HCEC 1CT (cell line): ENCODE measurements at regions not wholly inside any gene's neighbourhood (a gene's known extent, or its start where the extent isn't known, plus 50 kb on each side); places are given as distances from the start of the nearest gene placed in this dataset.
A peak's percentile ranks its signal among the peaks of the same experiment; 100 is the strongest.
"Not testable (repeated sequence)": the region's sequence is repeated elsewhere in the genome, so short reads cannot be mapped to it uniquely, and the experiment has no call there.

Experiments
- DNase-seq: peaks from one replicate; pipeline ENCODE4 v3.0.0-alpha.2; 2017

DNA sequence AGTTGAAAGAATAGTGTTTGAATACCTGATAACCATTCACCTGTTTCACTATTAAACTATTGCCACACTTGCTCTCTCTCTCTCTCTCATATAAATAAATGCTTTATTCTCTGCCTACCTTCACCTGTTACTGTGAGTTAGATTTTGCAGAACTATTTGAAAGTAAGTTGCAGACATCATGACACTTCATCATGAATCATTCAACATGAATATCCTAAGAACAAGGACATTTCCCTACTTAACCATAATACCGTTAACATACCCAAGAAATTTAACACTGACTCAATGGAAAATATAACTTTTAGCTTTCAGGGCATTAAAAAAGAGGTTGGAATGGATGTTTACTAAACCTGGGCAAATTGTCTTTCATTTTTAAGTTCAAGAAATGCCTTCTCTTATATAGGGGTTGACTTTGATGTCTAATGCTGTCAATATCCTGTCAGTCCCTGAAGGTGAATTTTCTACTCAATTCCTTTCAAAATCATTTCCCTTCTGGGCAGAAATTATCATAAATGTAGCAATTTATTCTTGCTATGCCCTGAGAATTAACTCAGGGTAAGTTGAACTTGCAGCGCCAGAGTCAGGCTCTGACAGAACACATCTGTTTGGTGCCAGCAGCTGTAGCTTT lies 582.6 kb upstream of the TLE4 start:
- DNase-seq, result no peak

DNA sequence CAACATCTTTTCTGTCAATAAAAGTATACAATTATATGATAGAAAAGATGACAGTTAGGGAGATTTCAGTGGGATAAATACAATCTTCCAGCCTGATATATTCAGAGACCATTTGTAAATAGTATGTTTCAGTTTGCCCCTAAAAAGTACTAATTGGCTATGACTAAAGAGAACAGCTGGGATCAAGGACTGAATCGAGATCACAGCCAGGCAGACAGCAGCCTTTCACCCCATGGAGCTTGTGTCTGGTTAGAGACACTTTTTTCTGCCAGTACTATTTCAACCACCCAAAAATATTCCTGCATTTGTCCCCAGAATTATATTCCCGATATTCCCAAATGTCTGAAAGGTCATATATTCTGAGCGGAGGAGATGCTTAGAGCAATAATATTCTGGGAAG lies 577.3 kb upstream of the TLE4 start:
- no peak for DNase-seq

DNA sequence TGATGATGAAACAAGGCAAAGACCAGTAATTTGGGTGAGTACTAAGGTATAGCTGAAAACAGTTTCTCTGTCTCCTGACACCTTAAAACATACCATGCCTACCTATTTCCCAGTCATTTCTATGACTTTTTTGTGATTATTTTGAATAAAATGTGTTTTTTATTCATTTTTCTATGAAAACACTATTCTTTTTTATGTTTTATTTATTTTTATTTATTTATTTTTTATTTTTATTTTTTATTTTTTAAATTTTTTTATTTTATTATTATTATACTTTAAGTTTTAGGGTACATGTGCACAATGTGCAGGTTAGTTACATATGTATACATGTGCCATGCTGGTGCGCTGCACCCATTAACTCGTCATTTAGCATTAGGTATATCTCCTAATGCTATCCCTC lies 576.8 kb upstream of the TLE4 start:
- DNase-seq, result not testable (repeated sequence)

DNA sequence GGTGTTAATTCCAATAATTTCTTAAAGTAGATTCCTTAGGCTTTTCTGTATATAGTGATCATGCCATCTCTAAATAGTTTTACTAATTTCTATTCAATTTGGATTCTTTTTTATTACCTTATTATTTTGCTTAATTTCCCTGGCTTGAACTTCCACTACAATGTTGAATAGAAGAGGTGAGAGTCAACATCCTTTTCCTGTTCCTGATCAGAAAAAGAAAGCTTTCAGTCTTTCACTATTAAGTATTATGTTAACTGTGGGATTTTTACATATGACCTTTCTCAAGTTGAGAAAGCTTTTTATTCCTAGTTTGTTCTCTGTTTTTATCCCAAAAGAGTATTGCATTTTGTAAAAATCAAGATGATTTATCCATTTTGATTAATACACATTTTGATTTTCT lies 574.5 kb upstream of the TLE4 start:
- no peak for DNase-seq

DNA sequence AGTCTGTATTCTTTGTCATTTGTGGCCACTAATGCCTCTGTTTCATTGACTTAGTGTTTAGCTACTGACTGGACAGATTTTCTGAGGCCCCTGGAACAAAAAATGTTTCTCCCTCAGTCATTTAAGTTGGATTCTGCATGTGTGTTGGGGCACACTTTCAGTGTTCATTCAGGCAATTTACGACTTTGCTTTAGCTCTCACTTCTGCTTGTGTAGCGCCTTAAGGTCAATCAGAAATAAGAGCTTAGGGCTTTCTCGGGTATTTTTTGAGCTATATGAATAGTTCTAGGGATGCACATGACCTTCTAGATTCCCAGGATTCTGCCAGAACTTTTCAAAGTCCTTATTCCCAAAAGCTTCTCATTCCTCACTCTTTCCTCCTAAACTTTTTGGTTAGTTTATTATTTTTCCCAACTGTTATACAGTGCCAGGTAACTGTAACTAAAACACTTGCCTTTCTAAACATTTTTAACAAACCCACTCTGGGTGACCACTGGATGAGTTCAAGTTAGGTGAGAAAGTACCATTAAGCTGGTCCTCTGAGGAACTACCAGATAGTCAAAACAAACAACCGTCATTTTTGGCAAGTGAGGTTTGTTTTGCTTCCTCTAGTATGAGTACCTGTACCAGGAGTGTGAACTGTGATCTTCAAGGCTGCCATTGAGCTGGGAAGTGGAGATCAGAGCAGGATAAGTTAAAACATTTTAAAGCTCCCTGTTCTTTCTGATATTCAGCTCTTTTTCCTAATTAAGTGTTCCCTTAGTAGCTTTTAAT lies 571.3 kb upstream of the TLE4 start:
- DNase-seq, result no peak

DNA sequence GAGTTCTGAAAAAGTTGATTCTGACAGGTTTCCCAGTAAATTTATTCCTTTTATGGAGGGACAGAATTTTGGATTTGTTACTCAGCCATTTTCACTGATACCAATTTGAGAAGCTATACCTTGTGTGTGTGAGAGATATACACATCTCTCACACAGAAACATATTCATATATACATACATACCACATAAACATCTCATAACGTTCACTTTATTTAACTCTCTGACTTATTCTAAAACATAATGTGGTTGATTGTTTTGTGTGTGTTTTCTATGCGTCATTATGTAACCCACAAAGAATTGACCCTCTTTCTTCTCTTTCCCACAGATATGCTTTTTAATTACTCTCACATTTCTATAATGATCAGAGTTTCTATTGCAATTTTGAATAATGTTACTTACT lies 570.8 kb upstream of the TLE4 start:
- DNase-seq, result no peak

DNA sequence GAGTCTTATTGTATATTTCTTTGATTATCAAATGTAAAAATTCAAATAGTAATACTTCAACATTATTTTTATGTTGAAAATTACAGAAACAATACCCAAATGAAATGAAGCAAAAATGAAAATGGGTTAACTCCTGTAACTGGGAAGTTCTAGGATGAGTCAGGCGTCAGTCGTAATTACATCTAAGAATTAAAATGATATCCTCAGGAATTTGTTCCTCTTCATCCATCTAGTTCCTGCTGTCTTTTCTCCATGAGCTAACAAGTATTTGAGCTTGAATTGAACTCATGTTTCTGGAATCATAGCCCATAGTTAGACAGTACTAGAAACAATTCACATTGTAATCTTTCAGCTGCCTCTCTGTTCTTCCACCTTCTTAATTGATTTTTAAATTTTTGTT lies 568.3 kb upstream of the TLE4 start:
- no peak for DNase-seq

DNA sequence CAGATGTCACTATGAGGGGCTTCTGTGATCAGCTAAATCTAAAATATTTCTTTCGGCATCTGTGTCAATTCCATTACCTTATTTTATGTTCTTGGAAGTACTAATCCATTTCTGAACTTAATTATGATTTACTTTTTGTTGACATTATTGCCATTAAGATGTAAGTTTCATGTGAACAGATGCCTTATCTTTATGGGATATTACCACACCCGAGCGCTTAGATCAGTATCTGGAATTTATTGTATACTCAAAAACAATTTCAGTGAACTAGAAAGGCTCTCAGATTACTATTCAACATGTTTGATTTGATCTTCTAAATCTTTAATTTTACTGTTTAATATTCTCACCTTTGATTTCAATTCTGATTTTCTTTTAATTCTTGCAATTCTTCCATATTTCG lies 567.7 kb upstream of the TLE4 start:
- DNase-seq, result no peak

DNA sequence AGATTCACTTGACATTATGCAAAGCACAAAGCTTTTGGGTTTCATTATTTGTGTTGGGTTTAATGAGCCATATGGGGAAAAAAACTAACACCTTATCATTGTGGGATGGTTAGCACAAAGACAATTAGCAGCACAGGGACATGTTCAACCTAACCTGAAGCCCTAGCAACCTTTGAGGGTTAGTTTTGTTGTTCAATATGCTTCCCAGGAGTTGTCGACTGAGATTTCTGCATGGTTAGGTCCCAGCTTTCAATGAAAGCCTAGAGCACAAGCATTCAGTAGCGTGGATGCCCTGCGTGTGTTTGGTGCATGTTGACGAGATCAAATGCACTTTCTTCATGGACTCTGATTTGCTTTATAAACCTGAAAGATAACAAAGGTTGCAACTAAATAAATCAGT lies 565.2 kb upstream of the TLE4 start:
- DNase-seq, result no peak

DNA sequence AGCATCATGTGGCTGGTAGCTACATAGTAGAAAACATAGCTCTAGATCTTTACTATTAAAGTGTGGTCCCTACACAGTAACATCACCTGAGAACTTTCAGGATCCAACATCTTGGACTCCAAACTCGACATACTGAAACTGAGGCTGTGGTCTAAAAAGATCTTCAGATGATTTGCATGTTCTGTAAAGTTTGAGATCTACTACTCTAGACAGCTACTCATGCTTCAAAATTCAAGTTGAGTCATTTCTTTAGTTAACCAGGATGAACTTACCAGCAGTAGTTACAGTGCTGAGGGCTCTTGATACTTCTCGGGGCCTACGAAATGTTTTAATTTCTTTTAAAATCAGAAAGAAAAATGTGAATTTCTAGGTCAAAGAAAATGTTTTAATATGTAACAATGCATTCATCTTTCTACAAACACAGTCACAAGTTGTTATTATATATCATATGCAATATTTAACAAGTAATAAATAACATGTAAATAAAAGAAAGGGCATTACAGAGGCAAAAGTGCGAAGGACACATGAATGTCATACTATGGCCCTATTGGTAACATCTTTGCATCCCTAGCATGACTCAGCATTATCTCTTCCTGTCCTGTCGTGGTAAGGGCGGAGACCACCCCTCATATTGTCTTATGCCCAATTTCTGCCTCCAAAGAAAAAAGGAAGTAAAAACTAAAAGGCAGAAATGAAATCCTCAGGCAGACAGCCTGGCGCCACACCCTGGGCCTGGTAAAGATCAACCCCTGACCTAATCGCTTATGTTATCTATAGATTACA lies 563.9 kb upstream of the TLE4 start:
- no peak for DNase-seq

DNA sequence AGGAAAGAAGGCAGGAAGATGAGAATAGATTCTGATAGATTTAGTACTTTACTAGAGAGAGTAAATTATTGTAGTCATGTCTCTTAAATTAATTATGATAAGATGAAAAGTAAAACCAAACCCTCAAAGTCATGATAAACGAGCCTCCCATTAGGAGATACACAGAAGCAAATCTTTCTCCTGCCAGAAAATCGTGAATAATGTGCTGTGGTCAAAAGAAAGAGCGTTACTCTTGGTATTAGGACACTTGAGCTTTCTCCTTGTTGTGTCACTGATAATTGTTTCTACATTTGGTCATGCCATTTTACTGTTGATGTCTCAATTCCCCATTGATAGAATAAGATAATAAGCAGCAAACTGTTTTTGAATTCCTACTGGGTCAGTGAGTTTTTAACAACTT lies 562.8 kb upstream of the TLE4 start:
- no peak for DNase-seq

DNA sequence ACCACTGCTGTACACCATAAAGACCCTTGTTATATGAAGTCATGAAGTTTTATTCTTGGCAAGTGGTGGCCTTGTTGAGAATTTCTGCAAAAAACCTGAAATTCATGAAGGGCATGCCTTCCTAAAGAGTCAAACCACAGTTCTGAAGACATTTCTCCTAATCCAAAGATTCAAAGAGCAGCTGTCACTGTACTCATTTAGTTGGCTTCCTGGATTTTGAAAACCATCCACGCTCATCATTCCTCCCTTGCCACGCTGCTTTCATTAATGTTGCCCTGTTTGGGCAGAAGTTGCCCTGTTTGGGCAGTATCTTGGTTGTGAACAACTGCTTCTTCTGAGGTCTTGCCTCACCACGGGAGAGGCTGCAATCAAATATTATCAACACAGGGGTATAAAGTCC lies 560.3 kb upstream of the TLE4 start:
- DNase-seq, result no peak

DNA sequence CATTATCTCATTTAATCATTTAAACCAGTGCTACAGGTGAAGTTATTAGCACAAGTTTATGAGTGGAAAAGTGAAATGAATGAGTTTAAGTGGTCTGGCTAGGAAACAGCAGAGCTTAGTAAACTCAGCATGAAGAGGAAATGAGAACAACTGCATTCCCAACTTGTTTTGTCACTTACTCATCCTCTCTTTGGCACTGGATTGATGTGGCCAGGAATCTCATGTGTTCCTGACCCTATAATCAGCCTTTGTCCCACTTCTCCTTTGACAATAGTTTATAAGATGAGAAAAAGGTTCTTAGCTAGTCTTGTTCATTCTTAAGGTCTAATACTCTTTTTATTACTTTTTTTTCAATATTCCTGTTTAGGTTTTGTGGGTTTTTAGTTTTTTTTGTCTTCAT lies 559.2 kb upstream of the TLE4 start:
- DNase-seq, result peak; percentile 79

DNA sequence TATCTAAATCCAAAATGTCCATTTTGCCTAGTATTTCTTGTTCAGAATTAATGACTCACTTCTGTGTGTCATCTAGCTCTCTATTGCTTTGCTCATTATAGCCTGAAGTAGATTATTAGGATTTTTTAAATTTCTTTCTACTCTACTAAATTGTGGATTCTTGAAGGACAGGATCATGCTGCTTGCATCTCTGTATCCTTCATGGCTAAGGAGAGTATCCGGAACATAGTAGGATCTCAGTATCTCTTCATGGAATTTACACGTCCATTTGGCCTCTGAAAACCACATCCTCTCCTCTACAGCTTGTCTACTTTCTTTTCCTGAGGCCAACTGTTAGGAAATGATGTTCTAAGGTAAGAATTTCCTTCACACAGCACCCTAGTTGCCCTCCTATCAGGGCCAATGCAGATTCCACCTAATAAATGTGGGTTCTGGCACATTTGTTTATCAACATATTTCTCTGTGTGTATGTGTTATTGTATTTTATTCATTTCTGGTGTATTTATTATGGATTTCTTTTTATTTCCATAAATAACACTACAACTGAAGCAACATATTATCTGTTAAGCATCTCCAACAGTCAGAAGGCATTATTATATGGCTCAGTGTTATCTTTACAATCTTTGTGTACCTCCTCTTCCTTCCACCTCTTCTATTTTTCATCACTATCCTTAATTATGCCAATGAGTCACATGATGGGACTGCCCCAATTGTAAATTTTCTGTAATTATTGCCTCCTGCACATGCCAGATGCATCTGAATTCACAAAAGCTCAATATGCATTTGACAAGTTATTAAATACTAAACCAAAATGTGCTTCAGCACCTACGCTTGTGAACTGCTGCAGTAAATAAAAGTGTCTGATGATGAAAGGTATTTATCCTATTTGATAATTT lies 557.8 kb upstream of the TLE4 start:
- DNase-seq, result peak; percentile 58

DNA sequence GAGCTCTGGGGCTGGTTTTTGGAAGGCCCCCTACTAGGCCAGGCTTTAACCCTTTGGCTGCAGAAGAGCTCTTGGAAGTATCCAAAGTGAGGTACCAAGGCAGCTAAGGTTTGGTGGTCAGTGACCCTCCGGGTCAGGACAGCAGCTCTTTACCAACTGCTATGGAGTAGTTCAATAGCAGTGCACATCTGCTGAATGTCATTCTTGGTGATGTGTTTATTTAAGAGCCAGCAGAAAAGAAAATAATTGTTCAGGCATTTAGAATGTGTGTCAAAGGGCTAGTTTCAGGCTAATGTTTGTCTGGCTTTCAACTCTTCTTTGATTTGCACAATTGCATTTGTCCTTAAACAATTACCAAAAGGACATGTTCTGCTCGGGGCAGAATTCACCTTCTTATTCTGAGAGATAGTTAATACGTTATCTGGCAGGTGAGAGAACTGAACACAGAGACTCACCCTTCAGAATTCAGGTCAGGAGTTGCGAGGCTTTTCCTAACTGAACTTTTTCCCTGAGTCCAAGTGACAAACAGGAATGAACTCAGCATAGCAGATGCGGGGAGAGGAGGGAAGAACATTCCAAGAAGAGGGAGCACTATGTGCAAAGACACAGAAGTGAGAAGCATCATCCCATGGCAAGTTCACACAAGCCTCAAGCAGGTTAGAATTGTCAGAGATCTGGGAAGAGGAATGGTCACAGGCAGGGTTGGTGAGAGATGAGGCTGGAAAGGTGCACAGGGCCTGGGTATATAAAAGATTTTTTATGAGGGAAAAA lies 556.7 kb upstream of the TLE4 start:
- DNase-seq, result peak; percentile 42

DNA sequence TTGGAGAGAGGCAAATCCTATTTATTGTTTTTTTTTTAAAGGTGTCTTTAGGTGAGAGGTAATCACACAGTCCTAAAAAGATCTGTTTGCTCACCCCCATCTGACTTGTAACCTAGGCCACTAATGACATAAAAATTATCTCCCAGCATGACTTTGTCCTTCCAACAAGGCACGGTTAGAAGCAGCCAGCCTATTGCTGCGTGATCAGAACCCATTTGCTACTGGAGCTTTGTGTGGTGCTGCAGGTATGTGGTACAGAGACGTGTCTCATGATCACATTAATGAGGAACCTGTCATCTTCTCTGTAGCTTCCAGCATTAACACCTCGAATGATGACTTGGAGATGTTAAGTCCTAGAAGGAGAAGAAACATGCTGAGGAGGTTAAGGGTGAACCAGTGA lies 555.8 kb upstream of the TLE4 start:
- DNase-seq, result no peak

DNA sequence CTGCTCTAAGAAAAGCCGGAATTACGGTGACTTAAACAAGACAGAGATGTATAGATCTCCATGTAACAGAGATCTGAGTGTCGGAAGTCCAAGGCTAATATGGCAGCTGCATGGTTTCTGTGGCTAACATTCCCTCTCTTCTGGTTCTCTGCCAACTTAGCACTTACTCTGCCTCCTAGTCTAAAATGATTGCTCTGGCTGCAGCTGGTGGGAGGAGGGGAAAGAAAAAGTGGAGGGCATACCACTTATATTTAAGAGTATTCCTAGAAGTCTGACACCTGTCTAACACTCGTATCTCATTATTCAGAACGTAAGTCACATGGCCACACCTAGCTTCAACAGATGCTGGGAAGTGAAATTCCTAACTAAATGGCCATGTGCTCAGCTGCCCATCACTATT lies 551.5 kb upstream of the TLE4 start:
- DNase-seq, result no peak

DNA sequence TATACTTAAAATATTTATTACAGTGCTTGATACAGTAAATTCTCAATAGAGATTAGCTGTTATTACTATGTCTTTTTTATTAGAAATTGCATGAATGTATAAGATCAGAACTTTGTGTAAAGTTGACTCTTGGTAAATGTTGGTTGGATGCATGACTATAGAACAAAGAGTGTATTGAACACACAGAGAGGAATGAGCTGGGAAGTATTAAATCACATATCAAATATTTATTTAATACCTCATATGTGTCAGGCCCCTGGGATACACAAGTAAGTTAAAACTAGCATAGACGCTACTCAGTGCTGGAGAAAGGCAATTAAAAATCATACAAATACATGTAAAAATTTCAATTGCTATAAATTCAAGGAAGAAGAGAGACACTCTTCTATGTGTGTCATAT lies 550.7 kb upstream of the TLE4 start:
- DNase-seq, result no peak

DNA sequence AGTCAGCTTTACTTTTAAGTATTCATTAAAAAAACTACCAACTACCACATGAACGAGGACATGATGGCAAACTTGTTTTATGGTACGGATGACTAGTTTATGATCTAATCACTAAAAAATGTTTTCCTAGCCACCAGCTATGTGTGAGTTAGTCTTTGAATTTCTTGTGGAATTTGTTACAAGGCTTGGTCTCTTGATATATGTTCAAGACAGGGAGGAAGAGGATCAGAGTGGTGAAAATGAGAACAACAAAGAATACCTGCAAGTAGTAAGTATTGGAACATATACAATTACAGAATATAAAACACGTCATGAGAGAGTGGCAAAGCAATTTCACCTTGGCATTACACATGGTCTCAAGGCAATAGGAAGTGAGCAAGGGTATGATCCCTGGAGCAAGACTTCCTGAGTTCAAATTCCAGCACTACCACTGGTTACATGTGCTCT lies 548.6 kb upstream of the TLE4 start:
- peak; percentile 93 for DNase-seq

DNA sequence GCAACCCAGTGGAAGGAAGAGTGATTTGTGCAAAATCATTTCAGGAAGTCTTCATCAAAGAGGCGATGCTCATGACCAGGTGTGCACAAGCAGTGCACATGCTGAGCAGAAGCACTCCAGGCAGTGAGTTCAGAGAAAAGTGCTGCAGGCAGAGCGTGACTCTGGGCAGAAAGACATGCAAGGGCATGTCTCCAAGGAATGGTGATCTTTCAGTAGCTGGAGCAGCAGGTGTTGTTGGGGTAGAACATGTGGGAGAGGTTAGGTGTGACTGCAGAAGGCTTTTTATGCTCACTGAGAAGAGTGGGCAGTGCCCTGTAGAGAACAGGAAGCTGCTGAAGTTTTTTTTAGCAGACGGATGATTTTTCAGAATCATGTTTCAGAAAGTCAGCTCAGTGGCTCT lies 545.4 kb upstream of the TLE4 start:
- no peak for DNase-seq

DNA sequence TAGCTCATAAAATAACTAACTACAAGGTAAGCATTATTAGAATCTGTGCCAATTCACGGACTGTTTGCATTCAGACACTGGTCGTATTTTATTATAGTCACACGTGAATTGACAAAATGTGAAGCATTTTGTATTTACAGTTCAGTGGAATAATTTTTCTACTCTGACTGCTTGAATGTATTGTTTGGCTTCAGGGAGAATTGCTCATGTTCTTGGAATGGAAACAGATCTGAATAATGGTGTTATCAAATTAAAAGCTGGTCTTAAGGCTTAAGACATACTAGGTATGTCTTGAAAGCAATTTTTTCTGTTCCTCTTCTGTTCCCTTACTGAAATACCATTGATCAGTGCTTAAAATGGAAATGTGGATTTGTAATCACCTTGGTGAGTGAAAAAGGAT lies 543.7 kb upstream of the TLE4 start:
- peak; percentile 42 for DNase-seq

DNA sequence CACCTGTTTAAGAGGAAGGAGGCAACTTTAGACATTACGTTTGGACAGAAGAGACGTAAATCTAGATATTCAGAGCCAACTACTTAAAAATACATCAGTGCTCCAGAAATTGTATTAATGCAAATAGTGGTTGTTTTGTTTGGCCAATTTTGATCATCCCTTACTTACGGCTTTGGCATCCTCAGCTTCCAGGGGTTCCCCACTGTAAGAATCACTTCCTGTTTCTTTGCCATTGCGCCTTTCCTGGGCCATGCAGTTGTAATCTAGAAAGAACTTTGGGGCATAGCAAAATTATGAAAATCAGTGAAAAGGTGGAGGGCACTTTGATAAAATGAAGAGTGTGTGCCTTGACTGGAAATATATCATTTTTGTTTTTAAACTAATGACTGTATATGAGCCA lies 537.2 kb upstream of the TLE4 start:
- DNase-seq, result no peak
